Glutamatergic neuron (in vitro differentiated cells): ENCODE measurements at regions not wholly inside any gene's neighbourhood (a gene's known extent, or its start where the extent isn't known, plus 50 kb on each side); places are given as distances from the start of the nearest gene placed in this dataset.

Source experiments
- DNase-seq: peaks from one replicate; pipeline ENCODE4 v3.0.0; 2022
- H3K27ac Mint-ChIP-seq: one replicate; pipeline ENCODE4 v1.8.0; 2020; ENCODE audit warnings: mild to moderate bottlenecking, mixed read lengths, inconsistent platforms; ENCODE audit not compliant: unreplicated experiment
- H3K27me3 Mint-ChIP-seq: one replicate; pipeline ENCODE4 v1.8.0; 2020; ENCODE audit warnings: mild to moderate bottlenecking, moderate library complexity, mixed read lengths, inconsistent platforms; ENCODE audit not compliant: unreplicated experiment
- H3K36me3 Mint-ChIP-seq: one replicate; pipeline ENCODE4 v1.8.0; 2020; ENCODE audit warnings: mild to moderate bottlenecking, mixed read lengths, inconsistent platforms; ENCODE audit not compliant: unreplicated experiment
- H3K4me1 Mint-ChIP-seq: one replicate; pipeline ENCODE4 v1.8.0; 2020; ENCODE audit warnings: mild to moderate bottlenecking, low read depth, mixed read lengths, inconsistent platforms; ENCODE audit not compliant: unreplicated experiment
- H3K4me3 Mint-ChIP-seq: one replicate; pipeline ENCODE4 v1.8.0; 2020; ENCODE audit warnings: mild to moderate bottlenecking, mixed read lengths, inconsistent platforms; ENCODE audit not compliant: unreplicated experiment
- H3K9me3 Mint-ChIP-seq: one replicate; pipeline ENCODE4 v1.8.0; 2020; ENCODE audit warnings: mild to moderate bottlenecking, moderate library complexity, mixed read lengths, inconsistent platforms; ENCODE audit not compliant: unreplicated experiment
- CTCF ChIP-seq: fragments of 200-600 bp; sonication (generic); IDR thresholded peaks from one replicate; pipeline ENCODE4 v1.5.0; 2021; ENCODE audit not compliant: partially characterized antibody, unreplicated experiment

GRCh38 chr5:166330036-166330435, 1961.4 kb upstream of the WWC1 start:
- Mint-ChIP-seq H3K4me3 (no peak overlapping the region), H3K9me3 (no peaks in the 10 kb centered on the region), H3K36me3 (no peaks in the 10 kb centered on the region), H3K4me1 (peaks cover 7% of the 10 kb centered on the region), H3K27ac (no peak overlapping the region), H3K27me3 (no peaks in the 10 kb centered on the region)
- TF ChIP-seq CTCF = no peak
- DNase-seq = no peak

- no peak for DNase-seq
- H3K27me3 Mint-ChIP-seq = no peaks in the 10 kb centered on the region
- H3K4me3 Mint-ChIP-seq = no peak overlapping the region
- TF ChIP-seq CTCF = no peak
- no peaks in the 10 kb centered on the region for H3K36me3 Mint-ChIP-seq
- H3K4me1 Mint-ChIP-seq = peaks cover 6% of the 10 kb centered on the region
- no peak overlapping the region for H3K27ac Mint-ChIP-seq
- H3K9me3 Mint-ChIP-seq = no peaks in the 10 kb centered on the region
Observed at GRCh38 chr5:166331521-166331920, 1959.9 kb upstream of the WWC1 start.

GRCh38 chr5:166338801-166339200, 1952.6 kb upstream of the WWC1 start:
- no peak for DNase-seq
- H3K4me3 Mint-ChIP-seq = no peak overlapping the region
- peaks cover 5% of the 10 kb centered on the region for H3K36me3 Mint-ChIP-seq
- H3K27ac Mint-ChIP-seq = no peak overlapping the region
- H3K4me1 Mint-ChIP-seq = peaks cover 31% of the 10 kb centered on the region
- H3K9me3 Mint-ChIP-seq = peaks cover 14% of the 10 kb centered on the region
- peaks cover 13% of the 10 kb centered on the region for H3K27me3 Mint-ChIP-seq
- no peak for TF ChIP-seq CTCF

DNA sequence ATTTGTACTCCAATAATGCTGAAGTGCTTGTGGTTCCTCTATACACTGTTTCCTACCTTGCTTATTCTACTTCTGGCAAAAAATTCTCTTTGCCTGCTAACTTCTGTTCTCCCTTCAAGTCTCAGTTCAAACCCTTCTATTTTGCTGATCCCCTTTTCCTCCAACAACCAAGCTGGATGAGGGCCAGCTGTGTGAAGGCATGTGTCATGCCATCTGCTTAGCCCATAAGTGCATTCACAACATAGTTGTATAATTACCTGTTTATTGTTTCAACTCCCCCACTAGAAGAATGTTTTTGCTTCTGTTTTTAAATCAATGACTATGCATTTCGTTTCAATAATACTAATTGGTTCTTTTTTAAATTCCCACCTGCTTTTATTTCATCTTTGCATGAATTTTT, 1951.4 kb upstream of the WWC1 start:
- Mint-ChIP-seq H3K4me1 (peaks cover 38% of the 10 kb centered on the region), H3K9me3 (peaks cover 14% of the 10 kb centered on the region), H3K27me3 (peaks cover 13% of the 10 kb centered on the region), H3K27ac (peak overlapping the region; percentile 75), H3K4me3 (no peak overlapping the region), H3K36me3 (peaks cover 5% of the 10 kb centered on the region)
- DNase-seq = no peak
- TF ChIP-seq CTCF = no peak

DNA sequence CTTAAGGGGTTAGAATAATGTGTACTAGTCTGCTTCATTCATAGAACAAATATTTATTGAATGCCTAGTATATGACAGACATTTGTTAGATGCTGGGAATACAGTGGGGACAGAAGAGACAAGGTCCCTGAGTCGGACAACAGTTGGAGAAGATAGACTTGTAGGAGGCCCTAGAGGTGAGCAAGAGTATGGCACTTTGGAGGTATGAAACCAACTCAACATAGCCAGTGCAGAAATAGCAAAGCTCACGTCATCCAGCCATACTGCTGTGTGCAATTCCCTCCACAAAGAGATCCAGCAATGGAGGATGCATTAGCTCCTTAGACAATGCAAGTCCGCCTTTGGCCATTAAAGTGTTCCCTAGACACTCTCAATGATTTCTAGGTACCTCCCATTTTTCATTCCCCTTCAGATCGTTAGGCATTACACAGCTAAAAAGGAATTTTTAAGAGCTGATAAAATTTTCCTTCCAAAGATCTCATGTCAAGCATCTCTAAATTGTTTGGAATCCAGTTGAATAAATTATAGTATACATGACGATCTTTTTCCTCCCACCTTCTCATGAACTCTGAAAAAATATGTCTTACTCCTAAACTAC, 1949.6 kb upstream of the WWC1 start:
- Mint-ChIP-seq H3K27ac (peak overlapping the region; percentile 94), H3K9me3 (peaks cover 14% of the 10 kb centered on the region), H3K27me3 (peaks cover 13% of the 10 kb centered on the region), H3K4me1 (peaks cover 48% of the 10 kb centered on the region), H3K4me3 (peak overlapping the region; percentile 47), H3K36me3 (peaks cover 5% of the 10 kb centered on the region)
- peak; percentile 38 for DNase-seq
- TF ChIP-seq CTCF = peak; percentile 94
